ENCODE measurements at regions not wholly inside any gene's neighbourhood (a gene's known extent, or its start where the extent isn't known, plus 50 kb on each side); places are given as distances from the start of the nearest gene placed in this dataset.

GRCh38 chr2:88853403-88853790, 161.9 kb downstream of the RPIA start:
- Histone ChIP-seq H4K8ac (replicated peaks; ENCODE audit: insufficient read length, low read depth, low read length) (no peak overlapping the region), H3K4ac (ENCODE audit: low read depth, low read length) (no peak overlapping the region), H3K14ac (ENCODE audit: insufficient read depth, low read length) (no peak overlapping the region), H3K4me1 (ENCODE audit: insufficient read depth, low read length) (no peaks in the 10 kb centered on the region), H2BK5ac (ENCODE audit: insufficient read length, low read length) (no peak overlapping the region), H3K56ac (ENCODE audit: insufficient read length, low read depth, low read length) (no peak overlapping the region), H3T11ph (ENCODE audit: low read length) (no peak overlapping the region), H3K27ac (ENCODE audit: insufficient read length, low read depth, low read length) (no peak overlapping the region), H2AK5ac (ENCODE audit: insufficient read length, low read length) (no peak overlapping the region), H3K79me2 (ENCODE audit: insufficient read depth, low read length) (no peaks in the 10 kb centered on the region), H2BK20ac (ENCODE audit: low read depth, low read length, poor library complexity, severe bottlenecking) (no peak overlapping the region), H4K91ac (ENCODE audit: insufficient read length, low read depth, low read length) (no peak overlapping the region), H2BK120ac (ENCODE audit: low read depth, low read length, poor library complexity, severe bottlenecking) (no peak overlapping the region), H3K4me2 (ENCODE audit: insufficient read depth, insufficient read length, low read length) (no peak overlapping the region), H4K20me1 (ENCODE audit: control insufficient read depth, insufficient read depth, insufficient read length) (no peaks in the 10 kb centered on the region), H2BK12ac (ENCODE audit: insufficient read length, low read depth, low read length) (no peak overlapping the region), H4K5ac (ENCODE audit: insufficient read length, low read depth, low read length) (no peak overlapping the region), H2BK15ac (ENCODE audit: low read depth, low read length) (no peak overlapping the region), H3K23ac (ENCODE audit: insufficient read length, low read depth, low read length) (no peak overlapping the region), H2AFZ (ENCODE audit: low read length) (no peak overlapping the region), H3K27me3 (ENCODE audit: insufficient read depth, low read length) (no peaks in the 10 kb centered on the region; the same call in 1 of the 2 replicates), H3K9me3 (ENCODE audit: control insufficient read depth, low read depth, low read length) (no peaks in the 10 kb centered on the region), H3K23me2 (ENCODE audit: insufficient read length, low read depth, low read length, poor library complexity, severe bottlenecking) (no peaks in the 10 kb centered on the region), H3K9ac (ENCODE audit: extremely low read depth, insufficient read length, low read length) (no peak overlapping the region), H3K79me1 (ENCODE audit: insufficient read depth, low read depth, low read length, poor library complexity, severe bottlenecking) (no peaks in the 10 kb centered on the region), H3K18ac (ENCODE audit: insufficient read length, low read depth, low read length) (no peak overlapping the region)
- Mint-ChIP-seq H3K4me3 (no peak overlapping the region), H3K36me3 (ENCODE audit: insufficient read depth in 1 of 3, low read depth in 3 of 3) (peaks cover 0 to 23% (median 0%) of the 10 kb centered on the region in 3 experiments; a peak in 2 of 7 replicates), H3K27ac (no peak overlapping the region), H3K4me1 (no peaks in the 10 kb centered on the region), H3K9me3 (peaks cover 72 to 93% of the 10 kb centered on the region in 2 experiments), H3K27me3 (ENCODE audit: low read depth) (peaks cover 3% of the 10 kb centered on the region; the same call in 1 of the 2 replicates)
- no CpG with 5 or more reads among the region's 2 CpGs for WGBS (ENCODE audit: extremely low coverage, insufficient read length, low lambda C conversion rate)
- no peak for TF ChIP-seq CTCF (conservative IDR thresholded peaks at IDR 0.05)
- no peak for DNase-seq
